ENCODE measurements at regions not wholly inside any gene's neighbourhood (a gene's known extent, or its start where the extent isn't known, plus 50 kb on each side); places are given as distances from the start of the nearest gene placed in this dataset.
"Not testable (repeated sequence)": the region's sequence is repeated elsewhere in the genome, so short reads cannot be mapped to it uniquely, and the experiment has no call there.

- no peak for DNase-seq
Observed at GRCh38 chr6:1230281-1230680, 81.6 kb upstream of the FOXQ1 start.

- DNase-seq = no peak
Observed at GRCh38 chr6:1229808-1230207, 82.1 kb upstream of the FOXQ1 start.

- DNase-seq = no peak
Observed at GRCh38 chr6:1229301-1229700, 82.6 kb upstream of the FOXQ1 start.

- DNase-seq = no peak
Observed at GRCh38 chr6:1228754-1229191, 83.1 kb upstream of the FOXQ1 start.

- no peak for DNase-seq
Observed at GRCh38 chr6:1227935-1228753, 83.8 kb upstream of the FOXQ1 start.

- DNase-seq = no peak
Observed at GRCh38 chr6:1227600-1227934, 84.3 kb upstream of the FOXQ1 start.

GRCh38 chr6:1226277-1227099 lies 85.4 kb upstream of the FOXQ1 start:
- no peak for DNase-seq

GRCh38 chr6:1224514-1224913 lies 87.4 kb upstream of the FOXQ1 start:
- no peak for DNase-seq

GRCh38 chr6:1222728-1223595 lies 88.9 kb upstream of the FOXQ1 start:
- DNase-seq = no peak

GRCh38 chr6:1217396-1217795 lies 94.5 kb upstream of the FOXQ1 start:
- no peak for DNase-seq

GRCh38 chr6:1216488-1216974 lies 95.4 kb upstream of the FOXQ1 start:
- DNase-seq = no peak

GRCh38 chr6:1215884-1216487 lies 95.9 kb upstream of the FOXQ1 start:
- no peak for DNase-seq

- no peak for DNase-seq
Observed at GRCh38 chr6:1215023-1215422, 96.9 kb upstream of the FOXQ1 start.

GRCh38 chr6:1212919-1213318 lies 99.0 kb upstream of the FOXQ1 start:
- no peak for DNase-seq

- not testable (repeated sequence) for DNase-seq
Observed at GRCh38 chr6:1212138-1212537, 99.8 kb upstream of the FOXQ1 start.

- not testable (repeated sequence) for DNase-seq
Observed at GRCh38 chr6:1210631-1211030, 101.3 kb upstream of the FOXQ1 start.

GRCh38 chr6:1208876-1209275 lies 103.0 kb upstream of the FOXQ1 start:
- DNase-seq = no peak

GRCh38 chr6:1203546-1203945 lies 108.4 kb upstream of the FOXQ1 start:
- no peak for DNase-seq

- DNase-seq = no peak
Observed at GRCh38 chr6:1202201-1202600, 109.7 kb upstream of the FOXQ1 start.

- no peak for DNase-seq
Observed at GRCh38 chr6:1201547-1202200, 110.2 kb upstream of the FOXQ1 start.

- DNase-seq = no peak
Observed at GRCh38 chr6:1200409-1201101, 111.3 kb upstream of the FOXQ1 start.

- DNase-seq = no peak
Observed at GRCh38 chr6:1200081-1200408, 111.9 kb upstream of the FOXQ1 start.

Measured in SHP77 treated with DMSO at 0.1 percent for 48 hours (cell line).